PC-9 (cell line): ENCODE measurements at regions not wholly inside any gene's neighbourhood (a gene's known extent, or its start where the extent isn't known, plus 50 kb on each side); places are given as distances from the start of the nearest gene placed in this dataset.

ENCODE experiments used
- BruUV-seq: library from RNA; stranded (reverse); fragments of 400-500 nt; replicated peaks from 2 replicates; lab custom pipeline; 2021; lab: Mats Ljungman, UMichigan
- CTCF ChIA-PET: fragments of 300-600 bp; sonication (Branson Sonifier 250); formaldehyde crosslinking; loops from one replicate; lab custom pipeline; 2022; ENCODE audit warnings: antibody characterized with exemption; lab: Charles Lee
- POLR2A ChIA-PET: fragments of 300-600 bp; sonication (Branson Sonifier 250); formaldehyde crosslinking; loops from one replicate; lab custom pipeline; 2022; ENCODE audit warnings: antibody characterized with exemption; ENCODE audit not compliant: unreplicated experiment; lab: Charles Lee
- DNase-seq, 2 experiments: peaks; one replicate each; pipeline versions ENCODE4 v3.0.0 to v3.0.0-alpha.2; 2015 to 2022; ENCODE audit warnings: mixed read lengths in 1 of 2
- H2AFZ ChIP-seq: fragments of 200-600 bp; sonication (generic); 2 replicates; pipeline ENCODE4 v1.8.1; 2017; ENCODE audit warnings: antibody characterized with exemption
- H3F3A ChIP-seq: fragments of 200-600 bp; sonication (generic); 2 replicates; pipeline ENCODE4 v1.8.1; 2017; ENCODE audit warnings: antibody characterized with exemption, mild to moderate bottlenecking, low read depth; ENCODE audit not compliant: insufficient read depth
- H3K27ac ChIP-seq: fragments of 200-600 bp; sonication (generic); 2 replicates; pipeline ENCODE4 v1.6.1; 2016; ENCODE audit warnings: mixed run types
- H3K27me3 ChIP-seq: fragments of 200-600 bp; sonication (generic); 2 replicates; pipeline ENCODE4 v1.6.1; 2016; ENCODE audit warnings: low read depth, mixed run types; ENCODE audit not compliant: insufficient read depth
- H3K36me3 ChIP-seq: fragments of 200-600 bp; sonication (generic); 2 replicates; pipeline ENCODE4 v1.6.1; 2016; ENCODE audit warnings: low read depth, mixed run types
- H3K4me1 ChIP-seq: fragments of 200-600 bp; sonication (generic); replicated peaks from 2 replicates; pipeline ENCODE4 v1.6.1; 2016; ENCODE audit warnings: mixed run types; ENCODE audit not compliant: insufficient read depth
- H3K4me2 ChIP-seq: fragments of 200-600 bp; sonication (generic); 2 replicates; pipeline ENCODE4 v1.6.1; 2017; ENCODE audit warnings: mixed run types
- H3K4me3 ChIP-seq: fragments of 200-600 bp; sonication (generic); 2 replicates; pipeline ENCODE4 v1.6.1; 2016; ENCODE audit warnings: mixed run types
- H3K79me2 ChIP-seq: fragments of 200-600 bp; sonication (generic); 2 replicates; pipeline ENCODE4 v1.6.1; 2017; ENCODE audit warnings: low read depth, mixed run types
- H3K9me2 ChIP-seq: fragments of 200-600 bp; sonication (generic); 2 replicates; pipeline ENCODE4 v1.8.1; 2017; ENCODE audit warnings: mild to moderate bottlenecking; ENCODE audit not compliant: insufficient read depth
- H3K9me3 ChIP-seq: fragments of 200-600 bp; sonication (generic); 2 replicates; pipeline ENCODE4 v1.8.1; 2016; ENCODE audit warnings: low read depth; ENCODE audit not compliant: insufficient read depth
- H4K20me1 ChIP-seq: fragments of 200-600 bp; sonication (generic); 2 replicates; pipeline ENCODE4 v1.8.1; 2017; ENCODE audit not compliant: insufficient read depth
- EZH2 ChIP-seq: fragments of 200-600 bp; sonication (generic); IDR thresholded peaks from 2 replicates; pipeline ENCODE4 v1.8.0; 2017; ENCODE audit warnings: antibody characterized with exemption, low read depth
- intact Hi-C: fragments of 100-400 bp; cut with micrococcal nuclease; formaldehyde crosslinking; loops from one replicate; pipeline ENCODE4 v1.10.0; 2022; ENCODE audit not compliant: unreplicated experiment
- TF ChIP-seq, protein P1 (sequence below): fragments of 200-600 bp; sonication (generic); conservative IDR thresholded peaks from 2 replicates; pipeline ENCODE4 v1.6.1; 2017; ENCODE audit warnings: mixed run types, antibody characterized with exemption, mild to moderate bottlenecking, moderate library complexity

DNA sequence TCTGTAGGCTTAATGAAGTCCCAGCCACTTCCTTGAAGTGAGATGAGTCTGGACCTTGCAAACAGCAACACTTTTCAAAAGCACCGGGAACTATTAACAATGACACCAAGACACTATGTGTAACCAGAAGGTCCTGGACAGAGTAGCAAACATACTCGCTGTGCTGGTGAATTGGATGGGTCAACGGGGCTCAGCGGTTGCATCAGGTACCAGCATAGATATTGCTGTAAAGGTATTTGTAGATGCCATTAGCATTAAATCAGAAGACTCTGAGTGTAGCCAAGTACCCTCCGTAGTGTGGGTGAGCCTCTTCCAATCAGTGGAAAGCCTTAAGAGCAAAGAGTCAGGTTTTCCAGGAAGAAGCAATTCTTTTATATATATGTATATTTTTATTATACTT, 140.5 kb downstream of the IRX2 start:
- Histone ChIP-seq H3K27ac (no peak overlapping the region), H3K4me1 (no peaks in the 10 kb centered on the region), H2AFZ (no peak overlapping the region), H3F3A (no peaks in the 10 kb centered on the region), H3K27me3 (peaks cover 96% of the 10 kb centered on the region), H3K9me3 (no peaks in the 10 kb centered on the region), H3K36me3 (no peaks in the 10 kb centered on the region), H4K20me1 (no peaks in the 10 kb centered on the region), H3K4me3 (no peak overlapping the region), H3K9me2 (no peaks in the 10 kb centered on the region), H3K79me2 (no peaks in the 10 kb centered on the region), H3K4me2 (no peak overlapping the region)
- no TSS peak for BruUV-seq
- DNase-seq = no peak
- intact Hi-C loops = no loop called here
- ChIA-PET CTCF (no interaction called here), POLR2A (no interaction called here)
- TF ChIP-seq EZH2 = no peak
- TF ChIP-seq, protein P1, sequence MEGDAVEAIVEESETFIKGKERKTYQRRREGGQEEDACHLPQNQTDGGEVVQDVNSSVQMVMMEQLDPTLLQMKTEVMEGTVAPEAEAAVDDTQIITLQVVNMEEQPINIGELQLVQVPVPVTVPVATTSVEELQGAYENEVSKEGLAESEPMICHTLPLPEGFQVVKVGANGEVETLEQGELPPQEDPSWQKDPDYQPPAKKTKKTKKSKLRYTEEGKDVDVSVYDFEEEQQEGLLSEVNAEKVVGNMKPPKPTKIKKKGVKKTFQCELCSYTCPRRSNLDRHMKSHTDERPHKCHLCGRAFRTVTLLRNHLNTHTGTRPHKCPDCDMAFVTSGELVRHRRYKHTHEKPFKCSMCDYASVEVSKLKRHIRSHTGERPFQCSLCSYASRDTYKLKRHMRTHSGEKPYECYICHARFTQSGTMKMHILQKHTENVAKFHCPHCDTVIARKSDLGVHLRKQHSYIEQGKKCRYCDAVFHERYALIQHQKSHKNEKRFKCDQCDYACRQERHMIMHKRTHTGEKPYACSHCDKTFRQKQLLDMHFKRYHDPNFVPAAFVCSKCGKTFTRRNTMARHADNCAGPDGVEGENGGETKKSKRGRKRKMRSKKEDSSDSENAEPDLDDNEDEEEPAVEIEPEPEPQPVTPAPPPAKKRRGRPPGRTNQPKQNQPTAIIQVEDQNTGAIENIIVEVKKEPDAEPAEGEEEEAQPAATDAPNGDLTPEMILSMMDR = no peak

DNA sequence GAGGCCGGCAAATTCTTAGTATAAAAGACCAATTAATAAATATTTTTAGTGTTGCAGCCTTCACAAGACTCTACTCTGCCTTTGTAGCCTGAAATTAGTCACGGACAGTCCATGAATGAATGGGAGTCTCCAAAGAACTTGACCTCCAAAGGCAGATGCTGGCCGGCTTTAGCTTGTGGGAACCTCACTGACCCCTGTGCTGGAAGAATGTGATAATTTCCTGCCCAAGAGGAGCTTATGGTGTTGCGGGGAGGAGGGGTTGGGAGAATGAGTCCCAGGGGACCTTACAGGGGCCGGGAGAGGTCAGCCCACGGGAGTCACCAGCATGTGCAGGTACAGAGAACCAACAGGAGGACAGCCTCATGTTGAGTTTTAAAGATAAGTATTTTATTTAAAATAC, 143.1 kb downstream of the IRX2 start:
- Histone ChIP-seq H3K4me3 (no peak overlapping the region), H3K36me3 (no peaks in the 10 kb centered on the region), H3K4me1 (no peaks in the 10 kb centered on the region), H3F3A (no peaks in the 10 kb centered on the region), H3K9me2 (no peaks in the 10 kb centered on the region), H3K79me2 (no peaks in the 10 kb centered on the region), H3K4me2 (no peak overlapping the region), H3K9me3 (no peaks in the 10 kb centered on the region), H4K20me1 (no peaks in the 10 kb centered on the region), H2AFZ (no peak overlapping the region), H3K27ac (no peak overlapping the region), H3K27me3 (peaks cover 93% of the 10 kb centered on the region)
- POLR2A ChIA-PET = no interaction called here
- TF ChIP-seq, protein P1 = no peak
- CTCF ChIA-PET = no interaction called here
- intact Hi-C loops = no loop called here
- DNase-seq = no peak
- no TSS peak for BruUV-seq

DNA sequence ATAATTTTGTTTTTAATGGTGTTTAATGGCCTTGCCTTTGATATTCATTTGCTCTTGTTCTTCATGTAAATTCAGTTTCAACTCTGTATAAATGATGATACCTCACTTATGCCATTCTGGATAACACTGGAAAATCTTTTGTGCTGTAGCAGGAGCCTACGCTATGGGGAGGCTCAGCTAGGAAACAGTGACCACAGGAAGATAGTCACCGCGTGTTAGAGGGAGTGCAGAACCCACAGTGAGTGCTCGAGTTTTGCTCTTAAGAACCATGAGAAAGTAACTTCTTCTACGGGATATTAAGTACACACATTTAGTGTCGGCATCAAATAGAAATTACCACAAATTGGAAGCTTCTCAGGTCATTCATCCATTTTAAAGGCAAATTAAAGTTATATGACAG, 143.9 kb downstream of the IRX2 start:
- Histone ChIP-seq H3K4me1 (no peaks in the 10 kb centered on the region), H3K4me3 (no peak overlapping the region), H3K4me2 (no peak overlapping the region), H2AFZ (no peak overlapping the region), H3F3A (no peaks in the 10 kb centered on the region), H3K27me3 (peaks cover 92% of the 10 kb centered on the region), H4K20me1 (no peaks in the 10 kb centered on the region), H3K27ac (no peak overlapping the region), H3K9me2 (no peaks in the 10 kb centered on the region), H3K36me3 (no peaks in the 10 kb centered on the region), H3K9me3 (no peaks in the 10 kb centered on the region), H3K79me2 (no peaks in the 10 kb centered on the region)
- intact Hi-C loops = no loop called here
- ChIA-PET POLR2A (no interaction called here), CTCF (no interaction called here)
- TF ChIP-seq EZH2 = no peak
- TF ChIP-seq, protein P1 = no peak
- no TSS peak for BruUV-seq
- no peak for DNase-seq
